ENCODE measurements at regions not wholly inside any gene's neighbourhood (a gene's known extent, or its start where the extent isn't known, plus 50 kb on each side); places are given as distances from the start of the nearest gene placed in this dataset.

GRCh38 chr5:133683646-133684596 is 71.6 kb upstream of the FSTL4 start:
- Mint-ChIP-seq H3K9me3 (no peaks in the 10 kb centered on the region), H3K4me1 (no peaks in the 10 kb centered on the region), H3K4me3 (no peak overlapping the region), H3K27ac (no peak overlapping the region), H3K27me3 (peaks cover 14% of the 10 kb centered on the region), H3K36me3 (ENCODE audit: low read depth) (no peaks in the 10 kb centered on the region)
- ATAC-seq (no peak), DNase-seq (no peak)

DNA sequence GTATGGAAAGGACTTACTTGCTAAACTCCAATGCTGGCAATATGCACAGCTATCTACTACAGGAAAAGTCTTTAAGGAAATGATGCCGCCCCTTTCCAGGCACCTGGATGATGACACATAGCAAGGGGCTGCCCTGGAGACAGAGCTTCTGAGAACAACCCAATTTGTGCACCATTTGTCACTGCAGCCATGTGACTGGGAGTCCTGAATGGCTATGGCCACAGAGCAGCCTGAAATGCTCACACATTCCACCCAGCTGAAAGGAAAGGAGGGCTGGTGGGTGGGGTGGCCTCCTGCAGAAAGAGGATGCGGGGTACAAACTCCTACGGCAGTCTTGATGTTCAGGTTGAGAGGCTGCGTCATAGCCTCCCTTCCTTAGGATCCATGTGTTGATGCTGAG is 70.1 kb upstream of the FSTL4 start:
- H3K9me3 Mint-ChIP-seq, result no peaks in the 10 kb centered on the region
- ATAC-seq, result no peak
- H3K4me3 Mint-ChIP-seq, result no peak overlapping the region
- peaks cover 11% of the 10 kb centered on the region for H3K27me3 Mint-ChIP-seq
- H3K27ac Mint-ChIP-seq, result no peak overlapping the region
- H3K4me1 Mint-ChIP-seq, result no peaks in the 10 kb centered on the region
- DNase-seq, result no peak
- H3K36me3 Mint-ChIP-seq (ENCODE audit: low read depth), result no peaks in the 10 kb centered on the region

DNA sequence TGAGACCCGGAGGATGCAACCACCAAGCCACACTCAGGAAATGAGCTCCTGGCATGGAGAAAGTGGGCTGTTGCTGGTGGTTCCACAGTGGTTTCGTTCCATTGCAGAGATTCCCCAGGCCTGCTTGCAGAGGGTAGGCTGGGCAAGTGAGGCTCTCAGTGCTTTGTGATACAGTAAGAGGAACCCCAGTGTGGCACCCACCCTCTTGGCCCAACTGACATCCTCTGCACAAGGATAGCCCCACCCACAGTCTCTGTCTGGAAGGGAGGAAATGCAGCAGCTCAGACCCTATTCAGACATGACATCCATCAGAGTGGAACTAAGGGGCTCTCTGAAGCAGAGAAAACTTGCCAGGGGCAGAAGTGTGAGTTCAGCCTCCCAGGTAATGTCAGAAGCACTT is 69.6 kb upstream of the FSTL4 start:
- H3K4me3 Mint-ChIP-seq, result no peak overlapping the region
- no peak for DNase-seq
- ATAC-seq, result no peak
- H3K4me1 Mint-ChIP-seq, result no peaks in the 10 kb centered on the region
- no peaks in the 10 kb centered on the region for H3K9me3 Mint-ChIP-seq
- no peaks in the 10 kb centered on the region for H3K36me3 Mint-ChIP-seq (ENCODE audit: low read depth)
- H3K27ac Mint-ChIP-seq, result no peak overlapping the region
- H3K27me3 Mint-ChIP-seq, result peaks cover 7% of the 10 kb centered on the region

DNA sequence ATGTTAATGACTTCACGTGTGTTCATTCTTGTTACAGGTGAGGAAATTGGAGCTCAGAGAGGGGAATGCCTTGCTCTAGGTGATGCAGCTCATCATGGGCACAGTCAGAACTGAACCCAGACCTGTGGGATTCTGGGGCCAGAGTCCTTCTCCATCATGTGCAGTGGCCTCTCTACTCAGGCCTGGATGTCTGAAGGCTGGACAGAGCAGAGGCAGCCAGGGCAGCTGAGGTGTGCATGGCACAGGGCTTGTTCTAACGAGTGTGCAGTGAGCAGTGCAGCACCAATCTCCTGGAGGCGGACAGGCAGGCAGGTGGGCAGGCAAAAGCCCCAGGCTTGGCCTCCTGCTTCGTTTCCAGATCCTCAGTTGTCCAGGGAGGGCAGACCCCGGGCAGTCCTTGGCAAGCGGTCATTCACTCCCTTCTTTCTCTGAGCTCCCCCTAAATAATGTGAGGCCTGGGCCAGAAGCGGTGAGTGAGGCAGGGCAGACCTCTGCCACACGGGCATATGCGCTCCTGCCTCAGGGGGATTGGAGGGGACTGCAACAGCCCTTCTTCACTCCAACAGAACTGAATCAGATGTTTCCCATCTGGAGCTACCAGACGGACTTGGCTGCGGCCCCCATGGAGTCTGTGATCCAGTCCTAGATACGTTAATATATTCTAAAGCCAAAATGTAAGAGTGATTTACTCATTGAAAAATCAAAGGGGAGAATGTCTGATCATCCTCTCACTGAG is 68.7 kb upstream of the FSTL4 start:
- ATAC-seq (no peak), DNase-seq (no peak)
- Mint-ChIP-seq H3K9me3 (no peaks in the 10 kb centered on the region), H3K27ac (no peak overlapping the region), H3K4me3 (no peak overlapping the region), H3K27me3 (peaks cover 1% of the 10 kb centered on the region), H3K36me3 (ENCODE audit: low read depth) (no peaks in the 10 kb centered on the region), H3K4me1 (no peaks in the 10 kb centered on the region)

DNA sequence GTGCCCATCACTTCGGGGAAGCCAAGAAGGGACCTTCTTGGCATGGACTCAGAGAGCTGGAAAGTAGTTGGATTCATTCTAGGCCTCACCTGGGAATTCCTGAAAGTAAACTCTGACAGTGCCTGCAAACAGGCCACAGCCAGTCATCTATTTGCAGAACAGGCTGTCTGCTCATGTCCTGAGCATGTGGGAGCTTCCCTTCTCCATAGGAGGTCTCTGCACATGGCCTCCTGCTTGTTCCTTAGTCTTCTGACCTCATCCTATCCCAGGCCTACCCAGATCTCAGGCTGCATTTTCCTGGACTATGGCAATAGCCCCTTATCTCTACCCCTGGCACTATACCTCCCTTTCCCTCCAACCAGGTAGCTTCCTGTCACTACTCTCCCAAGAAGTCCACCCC is 67.2 kb upstream of the FSTL4 start:
- H3K4me1 Mint-ChIP-seq, result no peaks in the 10 kb centered on the region
- H3K4me3 Mint-ChIP-seq, result no peak overlapping the region
- H3K36me3 Mint-ChIP-seq (ENCODE audit: low read depth), result no peaks in the 10 kb centered on the region
- no peak overlapping the region for H3K27ac Mint-ChIP-seq
- peaks cover 1% of the 10 kb centered on the region for H3K27me3 Mint-ChIP-seq
- no peak for DNase-seq
- no peaks in the 10 kb centered on the region for H3K9me3 Mint-ChIP-seq
- ATAC-seq, result no peak

GRCh38 chr5:133675376-133676154 is 63.2 kb upstream of the FSTL4 start:
- Mint-ChIP-seq H3K27ac (no peak overlapping the region), H3K4me3 (no peak overlapping the region), H3K4me1 (no peaks in the 10 kb centered on the region), H3K36me3 (ENCODE audit: low read depth) (no peaks in the 10 kb centered on the region), H3K9me3 (no peaks in the 10 kb centered on the region), H3K27me3 (peaks cover 8% of the 10 kb centered on the region)
- ATAC-seq (no peak), DNase-seq (no peak)

DNA sequence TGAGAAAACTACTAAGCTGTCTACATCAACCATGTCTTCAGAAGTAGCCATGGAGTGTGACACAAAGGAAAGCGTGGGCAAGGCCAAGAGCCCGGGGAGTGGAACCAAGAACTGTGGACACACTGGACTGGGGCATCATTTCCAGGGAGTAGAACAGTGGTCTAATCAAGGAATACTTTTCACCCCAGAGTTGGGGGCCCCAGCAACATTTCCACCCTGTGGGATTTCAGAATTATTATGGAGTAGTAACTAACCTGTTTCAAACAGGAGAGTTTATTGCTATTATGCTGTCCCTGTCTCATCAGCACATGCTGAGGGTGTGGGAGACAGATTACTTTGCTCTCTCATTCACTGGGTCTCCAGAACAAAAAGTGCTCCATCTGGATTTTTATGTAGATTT is 58.0 kb upstream of the FSTL4 start:
- Mint-ChIP-seq H3K36me3 (ENCODE audit: low read depth) (no peaks in the 10 kb centered on the region), H3K9me3 (no peaks in the 10 kb centered on the region), H3K27me3 (peaks cover 15% of the 10 kb centered on the region), H3K4me1 (no peaks in the 10 kb centered on the region), H3K27ac (no peak overlapping the region), H3K4me3 (no peak overlapping the region)
- no peak for DNase-seq
- no peak for ATAC-seq

DNA sequence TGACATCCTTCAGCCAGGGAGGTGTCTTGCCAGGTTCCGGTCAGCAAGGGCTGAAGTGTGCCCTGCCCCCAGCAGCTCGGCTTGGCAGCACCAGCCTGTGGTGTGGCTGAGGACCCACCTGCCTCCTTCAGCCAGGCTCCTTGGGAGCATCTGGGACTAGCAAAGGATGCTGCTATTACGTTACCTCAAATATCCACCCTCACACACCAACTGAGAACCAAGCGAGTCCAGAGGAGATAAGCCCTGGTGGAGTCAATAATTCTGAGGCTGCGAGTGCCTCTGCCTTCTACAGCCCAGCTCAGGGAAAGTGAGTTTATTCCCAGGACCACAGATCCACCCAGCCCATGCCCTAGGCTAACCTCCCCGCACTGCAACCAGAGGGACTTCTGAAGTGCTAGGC is 57.1 kb upstream of the FSTL4 start:
- no peak overlapping the region for H3K4me3 Mint-ChIP-seq
- no peak for DNase-seq
- ATAC-seq, result no peak
- H3K9me3 Mint-ChIP-seq, result no peaks in the 10 kb centered on the region
- H3K4me1 Mint-ChIP-seq, result no peaks in the 10 kb centered on the region
- H3K36me3 Mint-ChIP-seq (ENCODE audit: low read depth), result no peaks in the 10 kb centered on the region
- no peak overlapping the region for H3K27ac Mint-ChIP-seq
- peaks cover 15% of the 10 kb centered on the region for H3K27me3 Mint-ChIP-seq

DNA sequence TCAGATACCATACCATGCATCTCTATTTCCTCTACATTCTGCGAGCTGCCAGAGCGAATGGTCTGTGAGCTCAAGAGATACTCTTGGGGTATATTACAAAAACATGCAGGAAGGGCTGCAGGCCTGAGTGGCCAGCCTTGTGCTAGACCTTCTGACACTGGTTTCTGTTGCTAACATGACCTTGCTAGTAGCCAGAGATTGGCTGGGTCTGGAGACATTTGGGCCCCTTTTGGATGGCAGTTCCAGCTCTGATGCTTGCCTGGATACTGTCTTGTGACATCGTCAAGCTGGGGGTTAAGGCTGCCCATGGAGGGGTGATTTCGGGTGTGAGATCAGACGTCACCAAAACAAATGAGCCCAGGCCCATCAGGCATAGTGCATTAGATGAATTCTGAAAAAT is 56.1 kb upstream of the FSTL4 start:
- no peak overlapping the region for H3K27ac Mint-ChIP-seq
- ATAC-seq, result no peak
- no peaks in the 10 kb centered on the region for H3K9me3 Mint-ChIP-seq
- H3K4me1 Mint-ChIP-seq, result no peaks in the 10 kb centered on the region
- no peak for DNase-seq
- H3K36me3 Mint-ChIP-seq (ENCODE audit: low read depth), result no peaks in the 10 kb centered on the region
- H3K4me3 Mint-ChIP-seq, result no peak overlapping the region
- H3K27me3 Mint-ChIP-seq, result peaks cover 17% of the 10 kb centered on the region

- Mint-ChIP-seq H3K4me3 (no peak overlapping the region), H3K27me3 (peaks cover 12% of the 10 kb centered on the region), H3K27ac (no peak overlapping the region), H3K9me3 (no peaks in the 10 kb centered on the region), H3K4me1 (no peaks in the 10 kb centered on the region), H3K36me3 (ENCODE audit: low read depth) (no peaks in the 10 kb centered on the region)
- ATAC-seq (no peak), DNase-seq (no peak)
Measured at GRCh38 chr5:133667217-133667616, 54.9 kb upstream of the FSTL4 start.

DNA sequence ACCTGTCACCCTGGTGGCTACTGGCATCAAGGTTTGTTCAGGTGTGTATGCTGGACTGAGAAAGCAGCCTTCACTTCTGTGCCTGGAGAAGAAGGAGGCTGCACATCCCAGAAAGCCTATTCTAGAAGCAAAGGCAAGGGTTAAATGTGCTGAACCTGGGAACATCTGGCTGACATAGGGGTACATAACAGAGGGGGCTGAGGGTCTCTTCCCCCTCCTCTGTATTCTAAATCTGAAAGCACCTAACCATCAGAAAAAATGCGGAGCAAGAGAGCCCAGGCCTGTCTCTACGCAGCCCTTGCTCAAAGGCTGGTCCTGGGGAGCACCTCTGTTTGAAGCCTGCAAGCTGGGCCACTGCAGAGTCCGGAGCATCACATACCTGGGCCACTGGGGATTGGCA is 53.2 kb upstream of the FSTL4 start:
- no peak overlapping the region for H3K27ac Mint-ChIP-seq
- H3K9me3 Mint-ChIP-seq, result no peaks in the 10 kb centered on the region
- no peaks in the 10 kb centered on the region for H3K36me3 Mint-ChIP-seq (ENCODE audit: low read depth)
- peaks cover 10% of the 10 kb centered on the region for H3K27me3 Mint-ChIP-seq
- H3K4me1 Mint-ChIP-seq, result no peaks in the 10 kb centered on the region
- no peak for DNase-seq
- H3K4me3 Mint-ChIP-seq, result no peak overlapping the region
- no peak for ATAC-seq

DNA sequence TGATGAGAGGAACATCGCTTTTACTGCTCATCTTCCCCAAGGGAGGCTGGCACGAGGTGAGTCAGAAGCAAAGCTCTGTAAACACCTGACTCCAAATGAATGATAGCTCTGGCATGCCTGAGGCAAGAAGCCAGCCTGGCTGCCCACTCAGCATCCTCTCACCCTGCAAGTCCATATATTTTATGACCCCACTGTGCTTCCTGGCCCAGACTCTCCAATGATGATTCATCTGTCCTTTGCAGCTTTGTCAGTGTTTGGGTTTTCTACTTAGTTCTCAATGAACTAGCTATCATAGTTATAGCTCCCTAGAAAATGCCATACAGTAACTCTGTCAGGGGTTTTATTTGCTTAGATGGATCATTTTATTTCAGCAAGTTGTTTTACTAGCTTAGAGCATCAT is 52.1 kb upstream of the FSTL4 start:
- H3K27me3 Mint-ChIP-seq, result peaks cover 10% of the 10 kb centered on the region
- H3K36me3 Mint-ChIP-seq (ENCODE audit: low read depth), result no peaks in the 10 kb centered on the region
- DNase-seq (no peak), ATAC-seq (no peak)
- H3K9me3 Mint-ChIP-seq, result no peaks in the 10 kb centered on the region
- H3K4me1 Mint-ChIP-seq, result no peaks in the 10 kb centered on the region
- no peak overlapping the region for H3K27ac Mint-ChIP-seq
- H3K4me3 Mint-ChIP-seq, result no peak overlapping the region

GRCh38 chr5:133663397-133664054 is 51.2 kb upstream of the FSTL4 start:
- H3K4me1 Mint-ChIP-seq, result no peaks in the 10 kb centered on the region
- no peak for DNase-seq
- H3K9me3 Mint-ChIP-seq, result no peaks in the 10 kb centered on the region
- H3K27ac Mint-ChIP-seq, result no peak overlapping the region
- no peak overlapping the region for H3K4me3 Mint-ChIP-seq
- no peaks in the 10 kb centered on the region for H3K36me3 Mint-ChIP-seq (ENCODE audit: low read depth)
- H3K27me3 Mint-ChIP-seq, result peaks cover 10% of the 10 kb centered on the region
- ATAC-seq, result no peak

DNA sequence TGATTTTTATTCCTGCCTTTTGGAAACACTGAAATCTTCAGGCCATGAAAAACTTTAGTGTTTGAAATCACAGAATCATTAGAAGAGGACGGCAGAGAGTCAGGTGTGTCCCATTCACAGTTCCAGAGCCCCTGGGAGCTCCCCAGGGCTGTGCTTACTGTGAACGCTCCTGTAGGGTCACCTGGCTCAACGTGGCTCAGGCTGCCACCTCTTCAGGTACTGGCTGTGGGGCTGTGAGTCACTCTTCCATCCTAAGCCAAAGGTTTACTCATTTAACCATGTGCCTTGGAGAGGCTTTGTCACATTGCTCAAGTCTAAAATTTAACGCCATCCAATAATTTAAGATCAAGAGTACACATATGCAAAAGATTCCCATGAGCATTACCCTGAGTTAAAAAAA is 50.2 kb upstream of the FSTL4 start:
- Mint-ChIP-seq H3K9me3 (no peaks in the 10 kb centered on the region), H3K36me3 (ENCODE audit: low read depth) (no peaks in the 10 kb centered on the region), H3K4me1 (no peaks in the 10 kb centered on the region), H3K27me3 (peaks cover 9% of the 10 kb centered on the region), H3K27ac (no peak overlapping the region), H3K4me3 (no peak overlapping the region)
- ATAC-seq (no peak), DNase-seq (no peak)

All from activated naive CD8-positive, alpha-beta T cell treated with anti-CD3 and anti-CD28 coated beads, Interleukin-2, amount 50 U/mL, for 24 hours (primary cell).